ENCODE measurements at regions not wholly inside any gene's neighbourhood (a gene's known extent, or its start where the extent isn't known, plus 50 kb on each side); places are given as distances from the start of the nearest gene placed in this dataset.

DNA sequence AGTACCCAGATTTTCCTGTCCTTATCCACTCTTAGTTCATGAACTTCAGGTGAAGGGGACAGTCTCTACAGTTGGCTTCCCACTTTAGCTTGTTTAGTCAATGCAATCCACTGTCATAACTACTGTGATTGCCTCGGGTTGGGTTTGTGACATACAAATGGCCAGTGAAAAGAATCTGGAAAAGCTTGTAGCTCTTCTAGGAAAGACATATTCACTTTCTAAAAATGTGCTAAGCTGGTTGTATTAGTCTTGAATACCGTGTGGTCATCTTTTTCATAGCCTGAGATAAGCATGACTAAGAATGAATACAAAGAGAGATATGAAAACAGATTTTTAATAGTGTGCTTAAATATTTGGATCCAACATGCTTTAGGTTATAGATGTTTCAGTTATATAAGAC is 1443.5 kb upstream of the IGFBP7 start:
- no peak for DNase-seq (ENCODE audit: low spot score)

GRCh38 chr4:58553031-58553430 is 1442.8 kb upstream of the IGFBP7 start:
- no peak for DNase-seq (ENCODE audit: low spot score)

- no peak for DNase-seq (ENCODE audit: low spot score)
Observed at GRCh38 chr4:58551676-58552075, 1441.5 kb upstream of the IGFBP7 start.

DNA sequence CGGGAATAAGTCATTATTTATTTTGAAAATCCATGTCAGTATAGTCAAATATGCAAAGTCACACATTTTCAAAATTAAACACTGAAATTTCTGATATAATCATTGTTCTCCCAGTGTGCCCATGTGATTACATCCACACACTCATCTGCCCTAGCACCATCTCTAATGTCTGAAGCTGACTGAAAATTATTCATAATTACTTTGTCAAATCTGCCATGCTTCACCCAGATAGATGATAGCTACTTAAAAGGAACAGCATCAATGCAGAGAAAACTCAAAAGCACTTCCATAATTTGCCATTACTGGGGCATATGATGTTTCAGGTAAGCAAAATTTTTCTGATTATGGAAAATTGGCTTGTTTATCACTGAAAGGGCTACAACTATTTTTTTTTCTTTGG is 1433.3 kb upstream of the IGFBP7 start:
- no peak for DNase-seq (ENCODE audit: low spot score)

- DNase-seq (ENCODE audit: low spot score): no peak
Observed at GRCh38 chr4:58541926-58542325, 1431.7 kb upstream of the IGFBP7 start.

DNA sequence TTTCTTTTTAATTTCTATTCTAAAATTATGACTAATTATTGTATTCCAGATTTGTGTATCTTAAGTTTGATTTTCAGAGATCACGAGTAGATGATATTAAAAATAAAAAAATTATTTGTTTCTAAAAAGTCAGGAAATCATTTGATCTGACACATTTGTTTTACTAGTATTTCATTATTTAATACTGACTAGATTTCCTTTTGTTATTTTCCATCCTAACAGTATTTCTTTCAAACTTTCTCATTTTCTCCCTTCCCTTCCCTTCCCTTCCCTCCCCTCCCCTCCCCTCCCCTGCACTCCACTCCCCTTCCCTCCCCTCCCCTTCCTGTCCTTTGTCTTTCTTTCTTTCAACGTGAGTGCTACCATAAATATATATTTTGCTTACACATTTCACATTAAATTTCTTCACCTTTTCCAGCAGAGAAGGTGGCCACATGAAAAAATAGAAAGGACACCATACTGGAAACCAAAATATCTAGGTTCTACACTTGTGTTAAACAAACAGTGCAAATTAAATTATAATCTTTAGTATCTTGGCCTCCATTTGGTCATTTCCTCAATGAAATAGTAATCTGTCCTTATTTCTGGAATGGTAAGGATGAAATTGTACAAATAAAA is 1412.7 kb upstream of the IGFBP7 start:
- DNase-seq (ENCODE audit: low spot score): no peak

DNA sequence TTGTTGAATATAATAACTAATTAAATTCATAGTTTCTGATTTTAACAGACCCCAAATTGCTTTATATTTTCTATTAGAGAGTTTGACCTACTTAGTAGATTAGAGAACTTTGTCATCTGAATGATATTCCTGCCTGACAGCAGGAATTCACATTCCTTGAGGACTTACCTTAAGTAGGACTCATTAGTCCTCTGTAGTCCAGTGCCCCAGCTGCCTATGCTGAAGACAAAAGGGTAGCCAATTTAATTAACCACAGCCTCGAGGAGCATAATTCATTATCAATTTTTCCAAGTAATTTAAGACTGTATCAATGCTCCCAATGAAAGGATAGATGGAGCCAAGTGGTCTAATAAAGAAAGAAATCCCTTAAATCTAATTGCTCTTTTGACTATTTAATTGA is 1405.0 kb upstream of the IGFBP7 start:
- DNase-seq (ENCODE audit: low spot score): no peak

GRCh38 chr4:58514299-58514698 is 1404.1 kb upstream of the IGFBP7 start:
- no peak for DNase-seq (ENCODE audit: low spot score)

GRCh38 chr4:58510652-58511051 is 1400.5 kb upstream of the IGFBP7 start:
- no peak for DNase-seq (ENCODE audit: low spot score)

DNA sequence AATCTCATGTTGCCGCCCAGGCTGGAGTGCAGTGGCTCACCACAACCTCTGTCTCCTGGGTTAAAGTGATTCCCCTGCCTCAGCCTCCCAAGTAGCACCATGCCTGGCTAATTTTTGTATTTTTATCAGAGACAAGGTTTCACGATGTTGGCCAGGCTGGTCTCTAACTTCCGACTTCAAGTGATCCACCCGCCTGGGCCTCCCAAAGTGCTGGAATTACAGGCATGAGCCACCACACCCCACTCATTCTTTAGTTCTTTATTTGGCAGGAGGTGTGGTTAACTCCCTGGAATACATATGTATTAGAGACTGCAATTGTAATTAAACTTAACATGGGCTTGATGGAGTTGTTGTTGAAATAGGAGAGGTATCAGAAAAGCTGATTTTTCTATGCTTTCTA is 1396.9 kb upstream of the IGFBP7 start:
- DNase-seq (ENCODE audit: low spot score): no peak

DNA sequence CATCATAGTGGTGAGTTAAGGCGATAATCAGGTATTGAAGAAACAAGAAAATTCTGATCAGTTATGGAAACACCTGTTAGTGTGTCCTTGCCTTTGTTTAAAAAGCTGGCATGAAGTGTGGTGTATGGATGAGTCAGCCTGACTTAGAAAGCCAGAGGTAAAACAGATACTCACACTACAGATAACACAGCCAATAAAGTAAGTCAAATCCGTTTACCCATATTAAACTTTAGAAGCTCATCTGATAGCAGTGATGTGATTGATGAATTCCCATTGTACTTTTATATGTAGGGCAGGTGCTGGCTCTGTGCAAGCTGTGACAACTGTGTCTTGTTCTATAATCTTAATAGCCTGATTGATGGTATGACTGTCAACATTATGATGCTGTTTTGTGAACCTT is 1392.7 kb upstream of the IGFBP7 start:
- no peak for DNase-seq (ENCODE audit: low spot score)

DNA sequence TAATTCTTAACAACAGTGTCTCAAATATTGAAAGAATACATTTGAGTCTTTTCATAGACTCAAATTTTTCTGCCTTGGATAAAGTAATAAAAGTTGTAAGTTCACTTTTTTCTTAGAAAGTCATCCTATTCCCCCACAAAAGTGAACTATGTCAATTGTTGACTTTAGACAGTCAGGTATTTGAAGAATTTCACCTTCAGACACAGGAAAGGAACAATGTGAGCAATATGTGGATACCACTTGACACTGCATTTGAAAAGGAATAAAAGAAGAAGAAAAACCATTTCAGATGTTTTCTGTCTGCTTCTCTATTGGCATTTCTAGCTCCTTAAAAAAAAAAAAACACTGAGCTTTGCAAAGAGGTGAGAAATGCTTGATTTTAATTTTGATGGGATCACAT is 1389.0 kb upstream of the IGFBP7 start:
- no peak for DNase-seq (ENCODE audit: low spot score)

GRCh38 chr4:58491620-58492019 is 1381.4 kb upstream of the IGFBP7 start:
- no peak for DNase-seq (ENCODE audit: low spot score)

DNA sequence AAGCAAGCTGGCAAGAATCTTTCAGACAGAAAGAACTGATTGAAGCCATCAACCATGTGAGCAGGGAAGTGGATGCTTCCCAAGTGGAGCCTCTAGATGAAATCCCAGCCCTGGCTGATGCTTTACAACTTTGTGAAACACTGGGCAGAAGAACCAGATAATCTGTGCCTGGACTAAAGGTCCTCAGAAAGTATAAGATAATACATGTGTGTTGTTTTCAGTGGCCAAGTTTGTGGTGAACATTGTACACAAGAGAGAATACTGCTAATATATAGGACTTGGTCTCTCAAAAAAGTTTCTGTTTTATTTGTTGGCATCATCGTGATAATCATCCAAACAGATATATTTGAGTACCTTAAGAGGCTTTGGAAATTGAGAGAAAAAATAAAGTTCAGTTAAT is 1367.8 kb upstream of the IGFBP7 start:
- no peak for DNase-seq (ENCODE audit: low spot score)

DNA sequence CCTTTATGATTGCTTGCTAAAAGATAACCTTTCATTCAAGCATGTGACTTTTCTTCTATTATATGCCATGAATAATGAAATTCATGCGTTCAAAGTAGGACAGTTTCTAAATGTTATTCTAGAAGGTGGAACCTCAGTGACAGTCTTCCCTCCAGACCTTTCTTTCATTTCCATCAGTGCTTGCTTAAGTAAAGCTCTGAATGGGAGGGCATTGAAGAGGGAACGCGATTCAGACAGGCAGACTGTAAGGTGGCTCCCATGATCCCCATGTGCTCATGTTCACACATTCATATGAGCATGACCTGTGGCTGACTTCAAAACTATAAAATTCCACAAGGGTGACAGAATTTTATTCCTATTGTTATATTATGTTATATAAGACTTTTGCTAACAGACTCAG is 1367.3 kb upstream of the IGFBP7 start:
- DNase-seq (ENCODE audit: low spot score): no peak

DNA sequence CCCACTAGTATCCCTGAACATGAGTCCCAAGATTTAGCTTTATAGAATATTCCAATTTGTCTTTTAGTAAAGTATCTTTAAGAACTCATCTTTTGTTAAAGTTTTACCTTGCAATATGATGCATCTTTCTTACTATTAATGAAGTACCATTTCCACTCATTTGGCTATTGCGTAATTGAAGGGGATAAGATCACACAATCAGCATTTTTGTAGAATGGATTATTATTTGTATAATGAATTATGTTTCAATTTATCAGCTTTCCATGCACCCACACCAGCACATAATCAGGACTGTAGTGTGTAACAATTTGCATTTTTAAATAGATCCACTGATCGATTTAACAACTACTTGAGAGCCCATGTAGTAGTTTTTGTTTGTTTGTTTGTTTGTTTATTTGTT is 1364.9 kb upstream of the IGFBP7 start:
- DNase-seq (ENCODE audit: low spot score): no peak

DNA sequence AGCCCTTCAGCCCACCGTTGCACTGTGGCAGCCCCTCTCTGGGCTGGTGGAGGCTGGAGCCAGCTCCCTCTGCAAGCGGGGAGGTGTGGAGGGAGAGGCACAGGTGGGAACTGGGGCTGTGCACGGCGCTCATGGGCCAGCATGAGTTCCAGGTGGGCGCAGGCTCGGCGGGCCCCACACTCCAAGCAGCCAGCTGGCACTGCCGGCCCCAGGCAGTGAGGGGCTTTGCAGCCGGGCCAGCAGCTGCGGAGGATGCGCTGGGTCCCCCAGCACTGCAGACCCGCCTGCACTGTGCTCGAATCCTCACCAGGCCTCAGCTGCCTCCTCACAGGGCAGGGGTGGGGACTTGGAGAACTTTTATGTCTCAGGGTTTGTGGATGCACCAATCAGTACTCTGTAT is 1354.8 kb upstream of the IGFBP7 start:
- DNase-seq (ENCODE audit: low spot score): no peak

DNA sequence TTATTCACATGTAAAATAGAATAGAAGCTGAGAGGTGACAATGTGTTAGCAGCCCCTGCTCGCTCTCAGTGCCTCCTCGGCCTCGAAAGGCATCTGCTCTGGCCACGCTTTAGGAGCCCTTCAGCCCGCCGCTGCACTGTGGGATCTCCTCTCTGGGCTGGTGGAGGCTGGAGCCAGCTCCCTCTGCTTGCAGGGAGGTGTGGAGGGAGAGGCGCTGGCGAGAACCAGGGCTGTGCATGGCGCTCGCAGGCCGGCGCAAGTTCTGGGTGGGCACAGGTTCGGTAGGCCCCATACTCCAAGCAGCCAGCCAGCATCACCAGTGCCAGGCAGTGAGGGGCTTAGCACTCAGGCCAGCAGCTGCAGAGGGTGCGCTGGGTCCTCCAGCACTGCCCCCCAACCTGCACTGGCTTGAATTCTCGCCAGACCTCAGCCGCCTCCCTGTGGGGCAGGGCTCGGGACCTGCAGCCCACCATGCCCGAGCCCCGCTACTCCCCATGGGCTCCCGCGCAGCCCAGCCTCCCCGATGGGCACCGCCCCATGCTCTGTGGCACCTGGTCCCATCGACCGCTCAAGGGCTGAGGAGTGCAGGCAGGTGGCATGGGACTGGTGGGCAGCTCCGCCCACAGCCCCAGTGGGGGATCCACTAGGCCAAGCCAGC is 1346.7 kb upstream of the IGFBP7 start:
- DNase-seq (ENCODE audit: low spot score): no peak

- DNase-seq (ENCODE audit: low spot score): no peak
Observed at GRCh38 chr4:58453956-58454355, 1343.8 kb upstream of the IGFBP7 start.

GRCh38 chr4:58451707-58452106 is 1341.5 kb upstream of the IGFBP7 start:
- DNase-seq (ENCODE audit: low spot score): no peak

DNA sequence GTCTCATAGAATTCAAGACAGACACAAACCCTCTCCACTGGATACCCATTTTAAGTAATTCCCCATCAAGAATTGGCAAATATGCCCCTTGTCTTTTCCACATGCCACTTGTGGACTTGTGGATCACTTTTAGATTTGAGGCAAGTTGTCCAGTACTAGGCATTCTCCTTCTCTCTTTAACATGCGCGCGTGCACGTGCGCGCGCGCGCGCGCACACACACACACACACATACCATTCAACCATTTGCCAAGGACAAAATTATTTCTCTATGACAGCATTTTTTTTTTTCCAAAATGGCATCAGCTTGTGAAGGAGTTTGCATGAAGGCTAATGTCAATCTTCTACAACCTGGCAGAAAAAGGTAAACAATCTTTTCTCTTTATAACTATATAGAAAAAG is 1325.7 kb upstream of the IGFBP7 start:
- DNase-seq (ENCODE audit: low spot score): no peak

GRCh38 chr4:58413849-58414248 is 1303.7 kb upstream of the IGFBP7 start:
- DNase-seq (ENCODE audit: low spot score): no peak

DNA sequence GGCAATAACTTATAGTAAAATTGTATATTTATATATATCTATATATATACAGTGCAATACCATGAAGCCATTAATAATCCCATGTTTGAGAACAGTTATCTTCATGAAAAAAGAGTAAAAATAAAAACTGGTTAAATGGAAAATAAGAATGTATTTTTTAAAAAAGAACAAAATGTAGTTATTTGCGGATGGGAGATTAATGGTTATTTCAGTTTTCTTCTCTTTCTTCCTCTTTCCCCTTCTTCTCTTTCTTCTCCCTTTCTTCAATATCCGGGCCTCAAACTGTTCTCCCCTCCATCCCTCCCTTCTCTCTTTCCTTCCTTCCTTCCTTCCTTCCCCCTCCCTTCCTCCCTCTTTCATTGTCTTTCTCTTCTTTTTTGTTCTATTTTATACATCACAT is 1301.7 kb upstream of the IGFBP7 start:
- DNase-seq (ENCODE audit: low spot score): no peak

- no peak for DNase-seq (ENCODE audit: low spot score)
Observed at GRCh38 chr4:58406762-58407161, 1296.6 kb upstream of the IGFBP7 start.

All from activated CD4-positive, alpha-beta T cell treated with anti-CD3 and anti-CD28 coated beads, Interleukin-2, Interleukin-4, amounts not matched to agents 100 ng/mL and 50 ng/mL, durations not matched to agents 16 hours and 8 hours (primary cell).